ENCODE measurements at regions not wholly inside any gene's neighbourhood (a gene's known extent, or its start where the extent isn't known, plus 50 kb on each side); places are given as distances from the start of the nearest gene placed in this dataset.

- WGBS (ENCODE audit: low lambda C conversion rate) = 7% methylated on average over 3 of the region's 4 CpGs
- in situ Hi-C loops (cut with HindIII; ENCODE audit: extremely low pct_ligation_motif_present, low pct_unique_long_range_greater_than_20kb) = no loop called here
- no peak for ATAC-seq
- TF ChIP-seq RXRB (CRISPR knock-in tag; IDR thresholded peaks at IDR 0.05; ENCODE audit: borderline replicate concordance) (no peak), ZSCAN31 (CRISPR knock-in tag; IDR thresholded peaks at IDR 0.05; ENCODE audit: low read depth) (no peak), RBM22 (optimal IDR thresholded peaks at IDR 0.05; ENCODE audit: low read length) (no peak), TRAFD1 (CRISPR knock-in tag; IDR thresholded peaks at IDR 0.05; ENCODE audit: borderline replicate concordance) (no peak), ZNF704 (CRISPR knock-in tag; IDR thresholded peaks at IDR 0.05; ENCODE audit: borderline replicate concordance) (no peak), TARDBP (CRISPR knock-in tag; IDR thresholded peaks at IDR 0.05) (no peak), HOXD1 (CRISPR knock-in tag; IDR thresholded peaks at IDR 0.05) (no peak), STAT5B (CRISPR knock-in tag; IDR thresholded peaks at IDR 0.05) (no peak), RFX5 (IDR thresholded peaks at IDR 0.05; ENCODE audit: low read depth, low read length) (no peak), ZNF282 (IDR thresholded peaks at IDR 0.05; ENCODE audit: partially characterized antibody) (no peak), ZNF609 (CRISPR knock-in tag; IDR thresholded peaks at IDR 0.05; ENCODE audit: borderline replicate concordance) (no peak), ZSCAN30 (CRISPR knock-in tag; IDR thresholded peaks at IDR 0.05) (no peak), TEAD2 (CRISPR knock-in tag; IDR thresholded peaks at IDR 0.05) (no peak), ZNF577 (CRISPR knock-in tag; IDR thresholded peaks at IDR 0.05; ENCODE audit: borderline replicate concordance, low read depth) (no peak), DPF2 (CRISPR knock-in tag; IDR thresholded peaks at IDR 0.05; ENCODE audit: borderline replicate concordance, low read depth) (no peak), NONO (IDR thresholded peaks at IDR 0.05) (no peak), NONO (CRISPR knock-in tag; conservative IDR thresholded peaks at IDR 0.05) (no peak), HDAC2 (CRISPR knock-in tag; IDR thresholded peaks at IDR 0.05) (no peak), ZNF354B (CRISPR knock-in tag; IDR thresholded peaks at IDR 0.05) (no peak), MEIS1 (CRISPR knock-in tag; IDR thresholded peaks at IDR 0.05; ENCODE audit: borderline replicate concordance) (no peak)
Observed at GRCh38 chr11:133697603-133698180, 147.6 kb downstream of the SPATA19 start.

More at GRCh38 chr11:133697603-133698180, 147.6 kb downstream of the SPATA19 start:
- DNase-seq (ENCODE audit: low spot score) = no peak
- Histone ChIP-seq H3K4me3 (replicated peaks in 1 of 3; ENCODE audit: insufficient read depth in 1 of 3, low read depth in 2 of 3, low read length in 3 of 3) (no peak overlapping the region), H3K27ac (ENCODE audit: extremely low read length, insufficient read depth, low read length) (no peak overlapping the region), H2AFZ (ENCODE audit: low read length) (no peak overlapping the region), H3K9ac (ENCODE audit: insufficient read depth, low read depth, low read length) (no peak overlapping the region), H3K36me3 (replicated peaks in 1 of 2; ENCODE audit: control insufficient read depth in 1 of 2, insufficient read depth in 2 of 2, low read length in 2 of 2) (no peaks in the 10 kb centered on the region), H3K27me3 (ENCODE audit: control insufficient read depth in 1 of 2, insufficient read depth in 2 of 2, low read length in 2 of 2) (no peaks in the 10 kb centered on the region), H3K4me1 (ENCODE audit: insufficient read depth, low read length) (no peaks in the 10 kb centered on the region), H3K79me2 (ENCODE audit: insufficient read depth, low read length) (no peaks in the 10 kb centered on the region), H3K9me3 (ENCODE audit: low read length) (no peaks in the 10 kb centered on the region), H3K4me2 (ENCODE audit: low read depth, low read length) (no peak overlapping the region), H4K20me1 (ENCODE audit: insufficient read depth, low read length) (no peaks in the 10 kb centered on the region)
- no peak for FAIRE-seq
- POLR2A ChIA-PET = no interaction called here
- intact Hi-C loops (cut with micrococcal nuclease; ENCODE audit: unreplicated experiment) = no loop called here
- CTCF ChIA-PET (ENCODE audit: low intra/inter-chr PET ratio, low total read pairs) = no interaction called here
- no TSS peak for BruUV-seq (replicated peaks)
